ENCODE measurements at regions not wholly inside any gene's neighbourhood (a gene's known extent, or its start where the extent isn't known, plus 50 kb on each side); places are given as distances from the start of the nearest gene placed in this dataset.
A peak's percentile ranks its signal among the peaks of the same experiment; 100 is the strongest.

DNA sequence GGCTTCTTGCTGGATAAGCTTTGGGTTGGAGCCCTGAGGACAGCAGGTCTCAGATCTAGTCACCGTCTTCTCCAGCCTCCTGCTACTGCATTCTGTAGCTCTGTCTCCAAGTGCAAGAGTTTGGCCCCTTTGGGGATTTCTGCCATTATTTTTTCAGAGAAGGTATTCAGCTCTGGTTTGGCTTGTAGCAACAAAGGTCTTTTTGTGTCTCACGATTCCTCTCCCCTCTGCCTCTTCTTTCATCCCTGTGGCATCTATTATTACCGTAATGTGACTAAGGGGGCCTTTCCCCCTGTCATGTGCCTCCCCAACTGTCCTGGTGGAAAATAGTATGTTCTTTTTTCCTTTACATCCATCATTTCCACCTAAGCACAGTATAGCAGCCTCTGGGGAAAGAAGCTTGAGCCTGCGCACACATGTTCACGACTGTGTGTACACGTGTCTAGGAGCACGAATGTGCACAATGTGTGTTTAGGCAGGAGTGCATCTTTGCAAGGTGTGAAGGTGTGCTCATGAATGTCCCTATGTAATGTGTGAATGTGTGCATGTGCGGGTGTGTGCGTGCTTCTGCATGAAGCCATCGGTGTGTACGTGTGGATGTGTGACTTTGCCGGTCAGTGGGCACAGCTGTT lies 273.9 kb downstream of the ZNF536 start:
- no peaks in the 10 kb centered on the region for H3K9me3 ChIP-seq (ENCODE audit: low read depth)
- no peak overlapping the region for H3K4me3 ChIP-seq
- no peak overlapping the region for H3K27ac Mint-ChIP-seq
- H3K27ac ChIP-seq: no peak overlapping the region
- H3K27me3 Mint-ChIP-seq (ENCODE audit: insufficient read depth, low read depth): peaks cover 2% of the 10 kb centered on the region
- H3K4me2 ChIP-seq: peak overlapping the region; percentile 27
- no peak for DNase-seq (ENCODE audit: low spot score)
- H3K9ac ChIP-seq: no peak overlapping the region
- peaks cover 4% of the 10 kb centered on the region for H3K9me3 Mint-ChIP-seq
- H3K36me3 ChIP-seq: no peaks in the 10 kb centered on the region
- TF ChIP-seq EZH2 (IDR thresholded peaks at IDR 0.05): no peak
- TF ChIP-seq, protein P1, sequence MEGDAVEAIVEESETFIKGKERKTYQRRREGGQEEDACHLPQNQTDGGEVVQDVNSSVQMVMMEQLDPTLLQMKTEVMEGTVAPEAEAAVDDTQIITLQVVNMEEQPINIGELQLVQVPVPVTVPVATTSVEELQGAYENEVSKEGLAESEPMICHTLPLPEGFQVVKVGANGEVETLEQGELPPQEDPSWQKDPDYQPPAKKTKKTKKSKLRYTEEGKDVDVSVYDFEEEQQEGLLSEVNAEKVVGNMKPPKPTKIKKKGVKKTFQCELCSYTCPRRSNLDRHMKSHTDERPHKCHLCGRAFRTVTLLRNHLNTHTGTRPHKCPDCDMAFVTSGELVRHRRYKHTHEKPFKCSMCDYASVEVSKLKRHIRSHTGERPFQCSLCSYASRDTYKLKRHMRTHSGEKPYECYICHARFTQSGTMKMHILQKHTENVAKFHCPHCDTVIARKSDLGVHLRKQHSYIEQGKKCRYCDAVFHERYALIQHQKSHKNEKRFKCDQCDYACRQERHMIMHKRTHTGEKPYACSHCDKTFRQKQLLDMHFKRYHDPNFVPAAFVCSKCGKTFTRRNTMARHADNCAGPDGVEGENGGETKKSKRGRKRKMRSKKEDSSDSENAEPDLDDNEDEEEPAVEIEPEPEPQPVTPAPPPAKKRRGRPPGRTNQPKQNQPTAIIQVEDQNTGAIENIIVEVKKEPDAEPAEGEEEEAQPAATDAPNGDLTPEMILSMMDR (IDR thresholded peaks at IDR 0.05): no peak
- TF ChIP-seq EZH2phosphoT487 (IDR thresholded peaks at IDR 0.05): no peak
- peaks cover 64% of the 10 kb centered on the region for H3K4me1 Mint-ChIP-seq
- H3K36me3 Mint-ChIP-seq: no peaks in the 10 kb centered on the region
- no peaks in the 10 kb centered on the region for H4K20me1 ChIP-seq (ENCODE audit: low read depth)
- no peaks in the 10 kb centered on the region for H3F3A ChIP-seq (ENCODE audit: low read depth)
- H3K4me3 Mint-ChIP-seq: no peak overlapping the region
- H2AFZ ChIP-seq (replicated peaks): no peak overlapping the region
- H3K4me1 ChIP-seq: peaks cover 37% of the 10 kb centered on the region
- no peaks in the 10 kb centered on the region for H3K27me3 ChIP-seq
- H3K79me2 ChIP-seq (ENCODE audit: low read depth): no peaks in the 10 kb centered on the region

DNA sequence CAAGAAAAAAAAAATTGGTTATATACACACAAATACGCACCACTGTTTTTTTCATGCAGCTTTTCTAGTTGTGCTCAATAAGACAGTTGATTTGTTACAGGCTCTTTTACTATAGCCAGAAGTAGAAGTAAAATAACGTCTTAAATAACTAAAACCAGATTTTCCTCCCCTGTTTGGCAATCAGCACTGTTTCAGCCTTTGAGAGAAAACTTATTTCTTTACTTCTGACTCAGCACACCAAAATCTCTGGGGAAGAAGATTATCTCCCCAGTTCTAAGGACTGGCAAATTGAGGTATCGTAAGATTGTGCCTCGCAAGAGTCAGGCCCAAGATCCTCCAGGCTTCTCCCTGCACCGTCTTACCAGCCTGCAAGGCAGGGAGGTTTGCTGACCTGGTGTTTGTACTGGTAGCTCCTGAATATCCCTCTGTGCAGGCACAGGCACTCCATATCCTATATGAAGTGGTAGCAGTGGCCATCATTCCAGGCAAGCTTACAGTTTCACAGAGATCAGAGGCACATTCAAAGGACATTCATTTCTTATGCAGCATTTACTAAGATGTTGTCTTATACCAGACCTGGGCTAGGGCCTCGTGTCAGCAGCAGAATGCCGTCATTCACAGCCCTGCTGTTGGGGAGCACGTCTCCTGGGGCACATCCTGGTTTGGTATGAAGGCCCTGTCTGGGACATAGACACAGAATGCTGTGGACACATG lies 268.2 kb downstream of the ZNF536 start:
- H3K27ac ChIP-seq: no peak overlapping the region
- H3K27me3 ChIP-seq: no peaks in the 10 kb centered on the region
- H3K27me3 Mint-ChIP-seq (ENCODE audit: insufficient read depth, low read depth): no peaks in the 10 kb centered on the region
- H2AFZ ChIP-seq (replicated peaks): no peak overlapping the region
- H3K4me3 ChIP-seq: no peak overlapping the region
- TF ChIP-seq, protein P1 (IDR thresholded peaks at IDR 0.05): no peak
- TF ChIP-seq EZH2 (IDR thresholded peaks at IDR 0.05) (no peak), EZH2phosphoT487 (IDR thresholded peaks at IDR 0.05) (no peak)
- H4K20me1 ChIP-seq (ENCODE audit: low read depth): no peaks in the 10 kb centered on the region
- H3K4me1 Mint-ChIP-seq: peaks cover 9% of the 10 kb centered on the region
- no peaks in the 10 kb centered on the region for H3K36me3 ChIP-seq
- H3K4me2 ChIP-seq: no peak overlapping the region
- peaks cover 8% of the 10 kb centered on the region for H3K9me3 Mint-ChIP-seq
- H3K27ac Mint-ChIP-seq: no peak overlapping the region
- no peaks in the 10 kb centered on the region for H3F3A ChIP-seq (ENCODE audit: low read depth)
- H3K9me3 ChIP-seq (ENCODE audit: low read depth): no peaks in the 10 kb centered on the region
- H3K4me3 Mint-ChIP-seq: no peak overlapping the region
- no peak for DNase-seq (ENCODE audit: low spot score)
- no peaks in the 10 kb centered on the region for H3K79me2 ChIP-seq (ENCODE audit: low read depth)
- no peak overlapping the region for H3K9ac ChIP-seq
- H3K36me3 Mint-ChIP-seq: no peaks in the 10 kb centered on the region
- H3K4me1 ChIP-seq: no peaks in the 10 kb centered on the region

DNA sequence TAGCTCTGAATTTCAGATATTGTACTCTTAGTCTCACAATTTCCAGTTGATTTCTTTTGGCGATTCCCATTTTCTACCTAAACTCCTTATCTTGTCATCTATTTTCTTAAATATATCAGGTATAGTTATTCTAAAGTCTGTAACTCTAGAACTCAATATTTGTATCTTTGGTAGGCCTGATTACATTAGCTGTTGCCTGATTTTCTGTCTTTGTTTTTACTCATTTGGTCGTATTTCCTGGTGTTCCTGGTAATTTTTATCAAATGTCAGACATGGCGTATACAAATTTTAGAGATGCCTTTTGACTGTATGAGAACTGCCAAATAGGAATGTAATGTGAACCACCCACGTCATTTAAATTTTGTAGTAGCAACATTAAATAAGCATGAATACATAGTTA lies 266.7 kb downstream of the ZNF536 start:
- no peak for DNase-seq (ENCODE audit: low spot score)
- no peak overlapping the region for H3K9ac ChIP-seq
- Mint-ChIP-seq H3K27ac (no peak overlapping the region), H3K36me3 (no peaks in the 10 kb centered on the region), H3K4me3 (no peak overlapping the region), H3K4me1 (peaks cover 9% of the 10 kb centered on the region), H3K9me3 (peaks cover 8% of the 10 kb centered on the region), H3K27me3 (ENCODE audit: insufficient read depth, low read depth) (peaks cover 4% of the 10 kb centered on the region)
- no peaks in the 10 kb centered on the region for H4K20me1 ChIP-seq (ENCODE audit: low read depth)
- H3K79me2 ChIP-seq (ENCODE audit: low read depth): no peaks in the 10 kb centered on the region
- no peaks in the 10 kb centered on the region for H3K36me3 ChIP-seq
- no peaks in the 10 kb centered on the region for H3K9me3 ChIP-seq (ENCODE audit: low read depth)
- no peak overlapping the region for H2AFZ ChIP-seq (replicated peaks)
- H3K27ac ChIP-seq: no peak overlapping the region
- H3K4me1 ChIP-seq: no peaks in the 10 kb centered on the region
- no peak overlapping the region for H3K4me3 ChIP-seq
- no peaks in the 10 kb centered on the region for H3F3A ChIP-seq (ENCODE audit: low read depth)
- TF ChIP-seq, protein P1 (IDR thresholded peaks at IDR 0.05): no peak
- TF ChIP-seq EZH2phosphoT487 (IDR thresholded peaks at IDR 0.05) (no peak), EZH2 (IDR thresholded peaks at IDR 0.05) (no peak)
- no peak overlapping the region for H3K4me2 ChIP-seq
- no peaks in the 10 kb centered on the region for H3K27me3 ChIP-seq

All from neural progenitor cell (in vitro differentiated cells).